ENCODE measurements at regions not wholly inside any gene's neighbourhood (a gene's known extent, or its start where the extent isn't known, plus 50 kb on each side); places are given as distances from the start of the nearest gene placed in this dataset.

DNA sequence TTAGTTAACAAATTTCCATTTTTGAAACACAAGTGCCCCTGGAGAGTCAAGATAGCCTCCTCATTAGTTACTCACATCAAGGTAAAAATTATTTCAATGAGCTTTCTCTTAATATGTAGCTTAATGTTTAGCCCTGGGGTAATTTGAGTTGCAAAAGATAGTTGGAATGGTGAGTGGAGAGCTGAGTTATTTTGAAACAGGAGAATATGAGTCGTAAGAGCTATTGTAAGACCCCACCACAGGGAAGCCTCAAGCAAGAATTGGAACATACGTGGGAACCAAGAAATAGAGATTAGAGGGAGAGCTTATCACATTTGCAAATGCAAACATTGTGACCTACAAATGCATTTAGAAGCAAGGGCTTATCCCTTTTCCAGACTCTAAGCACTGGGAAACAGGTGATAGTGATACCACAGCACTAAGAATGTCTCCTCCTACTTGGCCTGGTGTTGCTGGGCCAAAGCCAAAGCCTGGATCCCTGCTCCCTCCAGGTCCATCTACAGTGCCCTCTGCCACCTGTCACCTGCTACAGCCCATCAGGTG lies 635.1 kb downstream of the PTPRC start:
- Histone ChIP-seq H2BK12ac (ENCODE audit: low read length in 2 of 2) (peak overlapping the region; percentile 29 to 47), H3K4ac (ENCODE audit: low read depth in 1 of 2, low read length in 2 of 2) (peak overlapping the region in 1 of 2 experiments; percentile 15), H3K18ac (ENCODE audit: low read depth in 1 of 2, low read length in 2 of 2) (peak overlapping the region in 1 of 2 experiments; percentile 69), H2BK15ac (ENCODE audit: low read depth, poor library complexity, severe bottlenecking) (no peak overlapping the region), H3K4me3 (ENCODE audit: insufficient read depth in 1 of 2, low read depth in 1 of 2, low read length in 2 of 2) (no peak overlapping the region), H4K8ac (ENCODE audit: low read length) (peak overlapping the region; percentile 75), H2AFZ (ENCODE audit: low read depth, low read length) (no peak overlapping the region), H3K4me2 (ENCODE audit: low read length, poor library complexity, severe bottlenecking) (peak overlapping the region; percentile 16), H3K9me3 (ENCODE audit: control insufficient read depth, low read length) (no peaks in the 10 kb centered on the region), H2BK5ac (ENCODE audit: low read depth, low read length, poor library complexity, severe bottlenecking) (no peak overlapping the region), H3K14ac (ENCODE audit: low read length in 2 of 2) (no peak overlapping the region), H4K91ac (ENCODE audit: low read length) (peak overlapping the region; percentile 67), H2BK120ac (ENCODE audit: low read depth, low read length) (no peak overlapping the region), H2AK5ac (ENCODE audit: low read length, severe bottlenecking) (peak overlapping the region; percentile 14), H3K4me1 (ENCODE audit: control insufficient read depth, insufficient read depth, low read depth, low read length) (peaks cover 5% of the 10 kb centered on the region), H3K79me1 (replicated peaks; ENCODE audit: low read length, poor library complexity, severe bottlenecking) (no peaks in the 10 kb centered on the region), H3K36me3 (ENCODE audit: control insufficient read depth in 1 of 2, insufficient read depth in 2 of 2, low read depth in 1 of 2, low read length in 2 of 2) (no peaks in the 10 kb centered on the region), H3K27ac (ENCODE audit: low read length, poor library complexity, severe bottlenecking) (peak overlapping the region; percentile 20), H3K9ac (ENCODE audit: low read length) (no peak overlapping the region), H3K27me3 (ENCODE audit: control insufficient read depth in 1 of 2, insufficient read depth in 1 of 2, low read length in 2 of 2) (no peaks in the 10 kb centered on the region), H3K23ac (ENCODE audit: low read length in 2 of 2) (no peak overlapping the region)
- WGBS: 38% methylated on average over 2 of the region's 2 CpGs
- DNase-seq: peak; percentile 65

DNA sequence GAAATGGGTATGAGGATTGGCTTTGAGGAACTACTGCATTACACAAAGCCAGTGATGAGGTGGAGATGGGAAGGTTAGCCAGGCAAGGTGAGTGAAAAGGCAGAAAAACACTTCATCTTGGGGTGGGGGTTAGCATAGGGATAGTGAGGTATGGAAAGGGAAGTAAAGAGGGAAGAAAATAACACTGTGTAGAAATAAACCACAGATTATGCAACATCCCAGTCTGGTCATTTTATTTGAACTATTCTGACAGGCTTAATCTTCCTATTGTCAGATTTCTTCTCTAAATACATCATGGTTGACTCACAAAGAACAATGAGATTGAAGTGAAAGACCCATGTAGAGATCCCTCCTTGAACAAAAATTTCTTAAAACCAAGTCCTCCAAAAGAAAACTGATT lies 640.2 kb downstream of the PTPRC start:
- Histone ChIP-seq H2BK120ac (ENCODE audit: low read depth, low read length) (no peak overlapping the region), H3K36me3 (ENCODE audit: control insufficient read depth in 1 of 2, insufficient read depth in 2 of 2, low read depth in 1 of 2, low read length in 2 of 2) (no peaks in the 10 kb centered on the region), H3K9ac (ENCODE audit: low read length) (no peak overlapping the region), H3K4me3 (ENCODE audit: insufficient read depth in 1 of 2, low read depth in 1 of 2, low read length in 2 of 2) (no peak overlapping the region), H2AFZ (ENCODE audit: low read depth, low read length) (no peak overlapping the region), H3K23ac (ENCODE audit: low read length in 2 of 2) (no peak overlapping the region), H3K27ac (ENCODE audit: low read length, poor library complexity, severe bottlenecking) (no peak overlapping the region), H3K4me1 (ENCODE audit: control insufficient read depth, insufficient read depth, low read depth, low read length) (peaks cover 2% of the 10 kb centered on the region), H2BK5ac (ENCODE audit: low read depth, low read length, poor library complexity, severe bottlenecking) (no peak overlapping the region), H3K79me1 (replicated peaks; ENCODE audit: low read length, poor library complexity, severe bottlenecking) (no peaks in the 10 kb centered on the region), H3K14ac (ENCODE audit: low read length in 2 of 2) (no peak overlapping the region), H4K8ac (ENCODE audit: low read length) (no peak overlapping the region), H3K27me3 (ENCODE audit: control insufficient read depth in 1 of 2, insufficient read depth in 1 of 2, low read length in 2 of 2) (no peaks in the 10 kb centered on the region), H3K4ac (ENCODE audit: low read depth in 1 of 2, low read length in 2 of 2) (no peak overlapping the region), H3K18ac (ENCODE audit: low read depth in 1 of 2, low read length in 2 of 2) (peak overlapping the region in 1 of 2 experiments; percentile 40), H2BK15ac (ENCODE audit: low read depth, poor library complexity, severe bottlenecking) (no peak overlapping the region), H3K9me3 (ENCODE audit: control insufficient read depth, low read length) (no peaks in the 10 kb centered on the region), H2AK5ac (ENCODE audit: low read length, severe bottlenecking) (no peak overlapping the region), H4K91ac (ENCODE audit: low read length) (no peak overlapping the region), H3K4me2 (ENCODE audit: low read length, poor library complexity, severe bottlenecking) (no peak overlapping the region), H2BK12ac (ENCODE audit: low read length in 2 of 2) (no peak overlapping the region)
- DNase-seq: no peak

- no peak for DNase-seq
- Histone ChIP-seq H3K27ac (ENCODE audit: low read length, poor library complexity, severe bottlenecking) (no peak overlapping the region), H2BK120ac (ENCODE audit: low read depth, low read length) (no peak overlapping the region), H3K4me1 (ENCODE audit: control insufficient read depth, insufficient read depth, low read depth, low read length) (no peaks in the 10 kb centered on the region), H2AFZ (ENCODE audit: low read depth, low read length) (peak overlapping the region; percentile 51), H3K14ac (ENCODE audit: low read length in 2 of 2) (peak overlapping the region in 1 of 2 experiments; percentile 41), H3K9ac (ENCODE audit: low read length) (no peak overlapping the region), H3K4me3 (ENCODE audit: insufficient read depth in 1 of 2, low read depth in 1 of 2, low read length in 2 of 2) (no peak overlapping the region), H2BK15ac (ENCODE audit: low read depth, poor library complexity, severe bottlenecking) (no peak overlapping the region), H3K27me3 (ENCODE audit: control insufficient read depth in 1 of 2, insufficient read depth in 1 of 2, low read length in 2 of 2) (no peaks in the 10 kb centered on the region), H3K9me3 (ENCODE audit: control insufficient read depth, low read length) (no peaks in the 10 kb centered on the region), H2AK5ac (ENCODE audit: low read length, severe bottlenecking) (no peak overlapping the region), H3K79me1 (replicated peaks; ENCODE audit: low read length, poor library complexity, severe bottlenecking) (no peaks in the 10 kb centered on the region), H3K23ac (ENCODE audit: low read length in 2 of 2) (no peak overlapping the region), H3K4me2 (ENCODE audit: low read length, poor library complexity, severe bottlenecking) (no peak overlapping the region), H3K4ac (ENCODE audit: low read depth in 1 of 2, low read length in 2 of 2) (no peak overlapping the region), H2BK5ac (ENCODE audit: low read depth, low read length, poor library complexity, severe bottlenecking) (no peak overlapping the region), H4K91ac (ENCODE audit: low read length) (no peak overlapping the region), H4K8ac (ENCODE audit: low read length) (no peak overlapping the region), H3K36me3 (ENCODE audit: control insufficient read depth in 1 of 2, insufficient read depth in 2 of 2, low read depth in 1 of 2, low read length in 2 of 2) (no peaks in the 10 kb centered on the region), H3K18ac (ENCODE audit: low read depth in 1 of 2, low read length in 2 of 2) (peak overlapping the region in 1 of 2 experiments; percentile 80), H2BK12ac (ENCODE audit: low read length in 2 of 2) (peak overlapping the region in 1 of 2 experiments; percentile 66)
- WGBS: 93% methylated on average over 2 of the region's 3 CpGs
Measured at GRCh38 chr1:199279872-199280645, 641.2 kb downstream of the PTPRC start.

DNA sequence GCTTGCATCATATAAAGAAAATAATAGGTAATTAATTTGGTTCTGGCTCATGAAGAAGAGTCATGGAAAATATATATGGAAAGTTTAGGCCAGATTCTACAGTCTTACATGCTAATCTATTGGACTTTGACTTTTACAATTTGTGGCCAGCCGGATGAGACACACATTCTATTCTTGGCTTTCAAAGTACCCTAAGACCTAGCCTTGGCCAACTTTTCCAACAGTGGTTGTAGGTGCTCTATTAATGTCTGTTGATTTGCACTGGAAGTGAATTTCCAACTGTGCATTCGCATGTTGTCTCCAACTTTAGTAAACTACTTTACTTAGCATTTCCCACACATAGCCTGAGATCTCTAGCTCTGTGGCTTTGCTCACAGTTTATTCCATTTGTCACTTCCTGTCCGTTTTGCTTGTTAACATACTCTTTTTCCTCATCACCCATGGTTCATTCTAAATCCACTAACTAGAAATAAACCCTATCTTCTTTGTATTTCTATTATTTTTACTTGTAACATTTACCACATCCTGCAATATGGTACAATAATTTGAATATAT lies 644.0 kb downstream of the PTPRC start:
- no peak overlapping the region for H2BK15ac ChIP-seq (ENCODE audit: low read depth, poor library complexity, severe bottlenecking)
- no peak overlapping the region for H2BK120ac ChIP-seq (ENCODE audit: low read depth, low read length)
- H3K36me3 ChIP-seq (ENCODE audit: control insufficient read depth in 1 of 2, insufficient read depth in 2 of 2, low read depth in 1 of 2, low read length in 2 of 2): no peaks in the 10 kb centered on the region
- H3K14ac ChIP-seq (ENCODE audit: low read length in 2 of 2): no peak overlapping the region
- H4K8ac ChIP-seq (ENCODE audit: low read length): no peak overlapping the region
- no peak overlapping the region for H2BK12ac ChIP-seq (ENCODE audit: low read length in 2 of 2)
- no peak overlapping the region for H4K91ac ChIP-seq (ENCODE audit: low read length)
- H2AK5ac ChIP-seq (ENCODE audit: low read length, severe bottlenecking): no peak overlapping the region
- no peaks in the 10 kb centered on the region for H3K79me1 ChIP-seq (replicated peaks; ENCODE audit: low read length, poor library complexity, severe bottlenecking)
- 75% methylated on average over 3 of the region's 3 CpGs for WGBS
- no peak overlapping the region for H2BK5ac ChIP-seq (ENCODE audit: low read depth, low read length, poor library complexity, severe bottlenecking)
- H3K4me1 ChIP-seq (ENCODE audit: control insufficient read depth, insufficient read depth, low read depth, low read length): no peaks in the 10 kb centered on the region
- no peak overlapping the region for H3K27ac ChIP-seq (ENCODE audit: low read length, poor library complexity, severe bottlenecking)
- no peaks in the 10 kb centered on the region for H3K27me3 ChIP-seq (ENCODE audit: control insufficient read depth in 1 of 2, insufficient read depth in 1 of 2, low read length in 2 of 2)
- H3K4ac ChIP-seq (ENCODE audit: low read depth in 1 of 2, low read length in 2 of 2): peak overlapping the region in 1 of 2 experiments; percentile 61
- H3K9me3 ChIP-seq (ENCODE audit: control insufficient read depth, low read length): no peaks in the 10 kb centered on the region
- H3K4me2 ChIP-seq (ENCODE audit: low read length, poor library complexity, severe bottlenecking): no peak overlapping the region
- DNase-seq: peak; percentile 50
- no peak overlapping the region for H3K23ac ChIP-seq (ENCODE audit: low read length in 2 of 2)
- no peak overlapping the region for H3K9ac ChIP-seq (ENCODE audit: low read length)
- no peak overlapping the region for H2AFZ ChIP-seq (ENCODE audit: low read depth, low read length)
- H3K4me3 ChIP-seq (ENCODE audit: insufficient read depth in 1 of 2, low read depth in 1 of 2, low read length in 2 of 2): no peak overlapping the region
- peak overlapping the region in 1 of 2 experiments; percentile 71 for H3K18ac ChIP-seq (ENCODE audit: low read depth in 1 of 2, low read length in 2 of 2)

Measured in mesenchymal stem cell (in vitro differentiated cells and primary cell).